Renal cortex interstitium (tissue), 11 donors: ENCODE measurements at regions not wholly inside any gene's neighbourhood (a gene's known extent, or its start where the extent isn't known, plus 50 kb on each side); places are given as distances from the start of the nearest gene placed in this dataset.
"Not testable (repeated sequence)": the region's sequence is repeated elsewhere in the genome, so short reads cannot be mapped to it uniquely, and the experiment has no call there.

Experiments used
- DNase-seq, 11 donors: peaks; one replicate each; pipeline ENCODE4 v3.0.0-alpha.2; 2013; ENCODE audit warnings: low read depth in 9 of 11, low spot score in 4 of 11; ENCODE audit errors: extremely low read depth in 1 of 11

GRCh38 chr10:18860631-18861240 is 187.9 kb upstream of the MALRD1 start:
- DNase-seq: peak in 9 of 11 donors; percentile 11 to 36 (median 32)

GRCh38 chr10:18861382-18861781 is 187.2 kb upstream of the MALRD1 start:
- no peak for DNase-seq

GRCh38 chr10:18866852-18867251 is 181.7 kb upstream of the MALRD1 start:
- DNase-seq: no peak

- DNase-seq: no peak
These were observed 179.7 kb upstream of the MALRD1 start for GRCh38 chr10:18868919-18869318.

GRCh38 chr10:18875477-18875876 is 173.1 kb upstream of the MALRD1 start:
- no peak for DNase-seq

GRCh38 chr10:18879284-18879683 is 169.3 kb upstream of the MALRD1 start:
- DNase-seq: no peak

GRCh38 chr10:18880530-18880929 is 168.1 kb upstream of the MALRD1 start:
- no peak for DNase-seq

GRCh38 chr10:18886102-18886501 is 162.5 kb upstream of the MALRD1 start:
- DNase-seq: no peak

GRCh38 chr10:18906636-18907035 is 142.0 kb upstream of the MALRD1 start:
- no peak for DNase-seq

- DNase-seq: not testable (repeated sequence)
These were observed 131.2 kb upstream of the MALRD1 start for GRCh38 chr10:18917431-18917830.

GRCh38 chr10:18918532-18918931 is 130.1 kb upstream of the MALRD1 start:
- no peak for DNase-seq

GRCh38 chr10:18949391-18949790 is 99.2 kb upstream of the MALRD1 start:
- no peak for DNase-seq

- DNase-seq: not testable (repeated sequence)
These were observed 97.4 kb upstream of the MALRD1 start for GRCh38 chr10:18951072-18951823.

- no peak for DNase-seq
These were observed 93.5 kb upstream of the MALRD1 start for GRCh38 chr10:18955061-18955460.

GRCh38 chr10:18959369-18959768 is 89.2 kb upstream of the MALRD1 start:
- no peak for DNase-seq

GRCh38 chr10:18960466-18961079 is 88.0 kb upstream of the MALRD1 start:
- no peak for DNase-seq

- DNase-seq: no peak
These were observed 80.4 kb upstream of the MALRD1 start for GRCh38 chr10:18968159-18968558.

GRCh38 chr10:18976696-18977251 is 71.8 kb upstream of the MALRD1 start:
- DNase-seq: no peak

- DNase-seq: no peak
These were observed 68.4 kb upstream of the MALRD1 start for GRCh38 chr10:18980089-18980629.

- no peak for DNase-seq
These were observed 64.1 kb upstream of the MALRD1 start for GRCh38 chr10:18984531-18984930.
